ENCODE measurements at regions not wholly inside any gene's neighbourhood (a gene's known extent, or its start where the extent isn't known, plus 50 kb on each side); places are given as distances from the start of the nearest gene placed in this dataset.
A peak's percentile ranks its signal among the peaks of the same experiment; 100 is the strongest.

DNA sequence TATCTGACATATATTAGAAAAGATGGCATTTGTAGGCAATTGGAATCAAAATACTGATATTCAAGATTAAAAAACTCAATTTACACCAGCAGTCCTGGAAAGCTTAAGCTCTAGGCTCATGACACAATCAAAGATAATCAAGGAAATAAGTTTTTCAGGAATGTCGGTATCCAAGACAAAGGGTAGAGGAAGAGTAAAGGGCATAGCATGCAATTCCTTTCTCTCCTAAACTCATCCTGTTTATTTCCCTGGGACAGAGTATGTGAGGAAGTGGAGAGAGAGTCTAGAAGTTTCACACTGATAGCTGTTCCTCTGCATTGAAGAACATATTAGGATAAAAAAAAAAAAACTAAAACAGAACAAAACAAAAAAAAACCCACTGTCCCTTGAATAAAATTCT is 2452.1 kb downstream of the PCDH9 start:
- H3K79me2 ChIP-seq (ENCODE audit: control insufficient read depth, insufficient read depth, low read length): no peaks in the 10 kb centered on the region
- no peak overlapping the region for H4K5ac ChIP-seq (ENCODE audit: low read length)
- no CpG with 5 or more reads among the region's 1 CpG for WGBS (ENCODE audit: extremely low coverage, insufficient coverage, low lambda C conversion rate)
- H2BK5ac ChIP-seq (ENCODE audit: low read length): no peak overlapping the region
- no peak overlapping the region for H2BK120ac ChIP-seq (ENCODE audit: low read depth, low read length)
- H3K79me1 ChIP-seq (ENCODE audit: low read length): no peaks in the 10 kb centered on the region
- DNase-seq: peak; percentile 14
- H2BK15ac ChIP-seq (replicated peaks; ENCODE audit: low read depth): no peak overlapping the region
- H3K4me2 ChIP-seq (ENCODE audit: low read length): no peak overlapping the region
- no peak overlapping the region for H3K4me3 ChIP-seq (ENCODE audit: low read length)
- no peak overlapping the region for H3K4ac ChIP-seq (ENCODE audit: low read depth, low read length)
- H3K23ac ChIP-seq (ENCODE audit: low read length): no peak overlapping the region
- H3K4me1 ChIP-seq (ENCODE audit: control insufficient read depth, low read depth, low read length): no peaks in the 10 kb centered on the region
- no peak overlapping the region for H3K27ac ChIP-seq (ENCODE audit: low read depth, low read length)
- no peak overlapping the region for H4K8ac ChIP-seq (ENCODE audit: low read depth, low read length)
- no peak overlapping the region for H3K18ac ChIP-seq (ENCODE audit: low read length)
- H2AK5ac ChIP-seq (ENCODE audit: low read length): no peak overlapping the region
- H3K36me3 ChIP-seq (ENCODE audit: control insufficient read depth, insufficient read depth, low read length): no peaks in the 10 kb centered on the region
- H3K56ac ChIP-seq (ENCODE audit: low read length): no peak overlapping the region
- no peaks in the 10 kb centered on the region for H3K27me3 ChIP-seq (ENCODE audit: insufficient read depth, low read length, poor library complexity)
- H3K9ac ChIP-seq (ENCODE audit: low read length): no peak overlapping the region

DNA sequence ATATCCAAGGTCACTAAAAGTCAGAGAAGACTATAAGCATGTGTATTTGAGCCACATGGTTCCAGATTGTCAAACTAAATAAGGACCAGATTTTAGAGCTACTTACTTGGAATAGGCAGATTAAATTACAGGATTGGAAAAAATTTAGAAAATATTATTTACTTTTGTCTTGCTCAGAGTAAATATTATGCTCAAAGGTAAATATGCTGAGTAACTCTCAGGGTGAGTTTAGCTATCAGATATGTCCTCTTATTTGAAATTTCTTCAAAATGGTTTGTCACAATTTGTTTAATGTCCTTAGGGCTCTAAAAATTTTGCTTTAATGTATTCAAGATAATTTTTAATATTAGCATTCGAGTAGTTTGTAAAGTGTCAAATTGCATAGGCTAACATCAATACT is 2455.2 kb downstream of the PCDH9 start:
- no CpG with 5 or more reads among the region's 1 CpG for WGBS (ENCODE audit: extremely low coverage, insufficient coverage, low lambda C conversion rate)

GRCh38 chr13:64770743-64771142 is 2459.4 kb downstream of the PCDH9 start:
- Histone ChIP-seq H3K4me2 (ENCODE audit: low read length) (no peak overlapping the region), H2BK15ac (replicated peaks; ENCODE audit: low read depth) (no peak overlapping the region), H3K4ac (ENCODE audit: low read depth, low read length) (no peak overlapping the region)

More for the DNA sequence above, 2455.2 kb downstream of the PCDH9 start:
- Histone ChIP-seq H3K4ac (ENCODE audit: low read depth, low read length) (no peak overlapping the region), H4K8ac (ENCODE audit: low read depth, low read length) (no peak overlapping the region), H3K56ac (ENCODE audit: low read length) (no peak overlapping the region), H2BK5ac (ENCODE audit: low read length) (no peak overlapping the region), H3K18ac (ENCODE audit: low read length) (no peak overlapping the region), H2BK120ac (ENCODE audit: low read depth, low read length) (no peak overlapping the region), H2BK15ac (replicated peaks; ENCODE audit: low read depth) (no peak overlapping the region), H3K79me2 (ENCODE audit: control insufficient read depth, insufficient read depth, low read length) (no peaks in the 10 kb centered on the region), H3K9ac (ENCODE audit: low read length) (no peak overlapping the region), H3K36me3 (ENCODE audit: control insufficient read depth, insufficient read depth, low read length) (no peaks in the 10 kb centered on the region), H3K4me1 (ENCODE audit: control insufficient read depth, low read depth, low read length) (no peaks in the 10 kb centered on the region), H4K5ac (ENCODE audit: low read length) (no peak overlapping the region), H2AK5ac (ENCODE audit: low read length) (no peak overlapping the region), H3K79me1 (ENCODE audit: low read length) (no peaks in the 10 kb centered on the region), H3K23ac (ENCODE audit: low read length) (no peak overlapping the region), H3K4me2 (ENCODE audit: low read length) (no peak overlapping the region), H3K4me3 (ENCODE audit: low read length) (no peak overlapping the region), H3K27me3 (ENCODE audit: insufficient read depth, low read length, poor library complexity) (no peaks in the 10 kb centered on the region), H3K27ac (ENCODE audit: low read depth, low read length) (no peak overlapping the region)
- DNase-seq: no peak

GRCh38 chr13:64767054-64767453 is 2463.1 kb downstream of the PCDH9 start:
- no peak for DNase-seq
- H3K4ac ChIP-seq (ENCODE audit: low read depth, low read length): no peak overlapping the region
- WGBS (ENCODE audit: extremely low coverage, insufficient coverage, low lambda C conversion rate): no CpG with 5 or more reads among the region's 2 CpGs
- H2AK5ac ChIP-seq (ENCODE audit: low read length): no peak overlapping the region
- H3K9ac ChIP-seq (ENCODE audit: low read length): no peak overlapping the region
- H3K27me3 ChIP-seq (ENCODE audit: insufficient read depth, low read length, poor library complexity): no peaks in the 10 kb centered on the region
- no peak overlapping the region for H3K27ac ChIP-seq (ENCODE audit: low read depth, low read length)
- H3K4me1 ChIP-seq (ENCODE audit: control insufficient read depth, low read depth, low read length): no peaks in the 10 kb centered on the region
- no peaks in the 10 kb centered on the region for H3K79me2 ChIP-seq (ENCODE audit: control insufficient read depth, insufficient read depth, low read length)
- H2BK120ac ChIP-seq (ENCODE audit: low read depth, low read length): no peak overlapping the region
- no peak overlapping the region for H2BK15ac ChIP-seq (replicated peaks; ENCODE audit: low read depth)
- H3K23ac ChIP-seq (ENCODE audit: low read length): no peak overlapping the region
- no peaks in the 10 kb centered on the region for H3K36me3 ChIP-seq (ENCODE audit: control insufficient read depth, insufficient read depth, low read length)
- H3K79me1 ChIP-seq (ENCODE audit: low read length): no peaks in the 10 kb centered on the region
- no peak overlapping the region for H4K5ac ChIP-seq (ENCODE audit: low read length)
- no peak overlapping the region for H3K18ac ChIP-seq (ENCODE audit: low read length)
- H4K8ac ChIP-seq (ENCODE audit: low read depth, low read length): no peak overlapping the region
- H3K56ac ChIP-seq (ENCODE audit: low read length): no peak overlapping the region
- no peak overlapping the region for H3K4me2 ChIP-seq (ENCODE audit: low read length)
- H2BK5ac ChIP-seq (ENCODE audit: low read length): no peak overlapping the region
- no peak overlapping the region for H3K4me3 ChIP-seq (ENCODE audit: low read length)

More at GRCh38 chr13:64770743-64771142, 2459.4 kb downstream of the PCDH9 start:
- Histone ChIP-seq H3K56ac (ENCODE audit: low read length) (no peak overlapping the region), H4K8ac (ENCODE audit: low read depth, low read length) (no peak overlapping the region), H3K79me1 (ENCODE audit: low read length) (no peaks in the 10 kb centered on the region), H3K27ac (ENCODE audit: low read depth, low read length) (no peak overlapping the region), H2BK5ac (ENCODE audit: low read length) (no peak overlapping the region), H2AK5ac (ENCODE audit: low read length) (no peak overlapping the region), H3K18ac (ENCODE audit: low read length) (no peak overlapping the region), H3K27me3 (ENCODE audit: insufficient read depth, low read length, poor library complexity) (no peaks in the 10 kb centered on the region), H3K23ac (ENCODE audit: low read length) (no peak overlapping the region), H3K36me3 (ENCODE audit: control insufficient read depth, insufficient read depth, low read length) (no peaks in the 10 kb centered on the region), H3K4me1 (ENCODE audit: control insufficient read depth, low read depth, low read length) (no peaks in the 10 kb centered on the region), H3K9ac (ENCODE audit: low read length) (no peak overlapping the region), H3K4me3 (ENCODE audit: low read length) (no peak overlapping the region), H3K79me2 (ENCODE audit: control insufficient read depth, insufficient read depth, low read length) (no peaks in the 10 kb centered on the region), H4K5ac (ENCODE audit: low read length) (no peak overlapping the region), H2BK120ac (ENCODE audit: low read depth, low read length) (no peak overlapping the region)
- WGBS (ENCODE audit: extremely low coverage, insufficient coverage, low lambda C conversion rate): no CpG with 5 or more reads among the region's 4 CpGs
- no peak for DNase-seq

- H3K56ac ChIP-seq (ENCODE audit: low read length): no peak overlapping the region
- no peak overlapping the region for H2BK5ac ChIP-seq (ENCODE audit: low read length)
- no peaks in the 10 kb centered on the region for H3K36me3 ChIP-seq (ENCODE audit: control insufficient read depth, insufficient read depth, low read length)
- no peak overlapping the region for H3K9ac ChIP-seq (ENCODE audit: low read length)
- no peak overlapping the region for H3K27ac ChIP-seq (ENCODE audit: low read depth, low read length)
- H4K8ac ChIP-seq (ENCODE audit: low read depth, low read length): no peak overlapping the region
- no peak overlapping the region for H2AK5ac ChIP-seq (ENCODE audit: low read length)
- H4K5ac ChIP-seq (ENCODE audit: low read length): no peak overlapping the region
- H3K27me3 ChIP-seq (ENCODE audit: insufficient read depth, low read length, poor library complexity): no peaks in the 10 kb centered on the region
- H3K4me3 ChIP-seq (ENCODE audit: low read length): no peak overlapping the region
- H3K18ac ChIP-seq (ENCODE audit: low read length): no peak overlapping the region
- DNase-seq: no peak
- no peak overlapping the region for H3K23ac ChIP-seq (ENCODE audit: low read length)
- no peaks in the 10 kb centered on the region for H3K79me1 ChIP-seq (ENCODE audit: low read length)
- no peak overlapping the region for H3K4ac ChIP-seq (ENCODE audit: low read depth, low read length)
- H3K4me2 ChIP-seq (ENCODE audit: low read length): no peak overlapping the region
- no peak overlapping the region for H2BK15ac ChIP-seq (replicated peaks; ENCODE audit: low read depth)
- no peak overlapping the region for H2BK120ac ChIP-seq (ENCODE audit: low read depth, low read length)
- no peaks in the 10 kb centered on the region for H3K79me2 ChIP-seq (ENCODE audit: control insufficient read depth, insufficient read depth, low read length)
- no peaks in the 10 kb centered on the region for H3K4me1 ChIP-seq (ENCODE audit: control insufficient read depth, low read depth, low read length)
These were observed 2464.5 kb downstream of the PCDH9 start for GRCh38 chr13:64765636-64766035.

DNA sequence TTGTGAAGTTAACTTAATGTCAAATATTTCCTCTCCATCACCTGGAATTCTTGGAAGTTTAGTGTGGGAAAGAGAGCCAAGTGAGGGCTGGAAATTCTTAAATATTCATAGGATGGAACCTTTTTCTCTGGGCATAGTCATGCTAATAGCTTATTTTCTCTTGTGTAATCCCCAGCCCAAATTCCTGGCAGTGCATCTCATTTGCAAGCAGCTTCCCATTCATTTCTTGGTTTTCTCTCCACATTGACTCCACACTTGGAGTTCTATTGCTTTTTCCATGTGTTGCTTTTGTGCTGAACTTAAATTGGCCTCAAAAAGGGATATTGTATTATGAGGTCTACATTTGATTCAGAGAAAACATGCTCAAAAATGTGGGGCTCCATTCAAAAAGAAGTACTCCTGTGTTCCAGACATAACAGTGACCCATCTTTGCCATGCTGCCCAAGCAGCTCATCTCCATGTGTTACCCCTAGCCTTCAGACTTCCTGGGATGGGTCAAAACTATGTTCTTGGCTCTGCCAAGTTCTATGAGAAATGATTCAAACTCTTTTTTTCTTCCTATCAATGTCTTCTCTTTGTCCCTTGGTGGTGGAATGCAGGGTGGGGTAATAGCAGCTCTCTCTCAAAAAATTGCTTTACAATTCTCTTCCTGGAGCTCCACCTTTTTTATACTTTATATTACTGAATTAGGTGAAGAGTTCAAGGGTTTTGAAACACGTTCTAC is 2471.5 kb downstream of the PCDH9 start:
- H2AK5ac ChIP-seq (ENCODE audit: low read length): no peak overlapping the region
- H3K56ac ChIP-seq (ENCODE audit: low read length): no peak overlapping the region
- H3K4me1 ChIP-seq (ENCODE audit: control insufficient read depth, low read depth, low read length): no peaks in the 10 kb centered on the region
- H3K27ac ChIP-seq (ENCODE audit: low read depth, low read length): no peak overlapping the region
- no peaks in the 10 kb centered on the region for H3K79me2 ChIP-seq (ENCODE audit: control insufficient read depth, insufficient read depth, low read length)
- H2BK15ac ChIP-seq (replicated peaks; ENCODE audit: low read depth): no peak overlapping the region
- H3K23ac ChIP-seq (ENCODE audit: low read length): no peak overlapping the region
- H2BK120ac ChIP-seq (ENCODE audit: low read depth, low read length): no peak overlapping the region
- no peaks in the 10 kb centered on the region for H3K27me3 ChIP-seq (ENCODE audit: insufficient read depth, low read length, poor library complexity)
- no peak overlapping the region for H3K9ac ChIP-seq (ENCODE audit: low read length)
- H2BK5ac ChIP-seq (ENCODE audit: low read length): no peak overlapping the region
- H3K4me2 ChIP-seq (ENCODE audit: low read length): no peak overlapping the region
- no peaks in the 10 kb centered on the region for H3K36me3 ChIP-seq (ENCODE audit: control insufficient read depth, insufficient read depth, low read length)
- H4K5ac ChIP-seq (ENCODE audit: low read length): no peak overlapping the region
- WGBS (ENCODE audit: extremely low coverage, insufficient coverage, low lambda C conversion rate): no CpG with 5 or more reads among the region's 1 CpG
- no peak overlapping the region for H4K8ac ChIP-seq (ENCODE audit: low read depth, low read length)
- H3K4ac ChIP-seq (ENCODE audit: low read depth, low read length): no peak overlapping the region
- no peak overlapping the region for H3K4me3 ChIP-seq (ENCODE audit: low read length)
- peak; percentile 64 for DNase-seq
- no peaks in the 10 kb centered on the region for H3K79me1 ChIP-seq (ENCODE audit: low read length)
- peak overlapping the region; percentile 25 for H3K18ac ChIP-seq (ENCODE audit: low read length)
